ENCODE measurements at regions not wholly inside any gene's neighbourhood (a gene's known extent, or its start where the extent isn't known, plus 50 kb on each side); places are given as distances from the start of the nearest gene placed in this dataset.

DNA sequence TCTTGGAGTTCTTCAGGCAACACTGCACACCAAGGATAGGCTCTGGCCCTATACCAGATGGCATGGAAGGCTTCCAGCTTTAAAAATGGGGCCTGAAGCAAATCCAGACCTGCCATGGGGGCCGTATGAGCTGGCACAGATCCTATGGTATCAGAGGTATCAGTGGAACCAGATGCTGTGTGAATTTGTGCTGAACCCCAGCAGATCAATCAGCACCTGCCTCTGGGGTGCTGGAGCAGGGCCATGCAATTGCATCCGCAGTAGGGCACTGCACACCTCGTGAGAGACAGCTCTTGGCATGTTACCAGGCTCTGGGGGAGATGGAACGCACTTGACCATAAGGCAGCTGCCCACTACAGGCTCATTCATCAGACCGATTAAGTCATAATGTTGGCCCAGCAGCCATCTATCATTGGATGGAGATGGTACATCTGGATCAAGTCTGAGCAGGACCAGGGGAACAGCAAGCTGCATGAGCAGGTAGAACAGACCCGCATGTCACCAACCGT, 221.5 kb downstream of the MYLK4 start:
- POLR2A ChIA-PET: no interaction called here
- intact Hi-C loops (cut with micrococcal nuclease; ENCODE audit: unreplicated experiment): no loop called here

DNA sequence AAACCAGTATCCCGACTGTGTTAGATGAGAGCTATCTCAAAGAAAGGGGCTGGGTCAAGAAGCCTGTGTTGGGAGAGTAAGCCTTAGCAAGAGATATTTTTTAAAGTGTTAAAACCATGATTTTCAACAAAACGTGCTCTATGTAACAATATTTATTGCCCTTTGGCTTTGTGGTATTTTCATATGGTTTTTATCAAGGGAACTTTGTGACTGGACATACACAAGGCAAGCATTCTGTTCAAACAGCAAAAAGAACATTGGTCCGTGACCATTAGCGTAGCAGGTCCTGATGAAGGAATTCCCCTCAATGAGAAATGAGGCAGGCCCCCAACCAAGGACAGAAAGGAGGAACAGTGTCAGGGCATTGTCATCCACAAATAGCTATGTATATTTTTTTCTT, 222.6 kb downstream of the MYLK4 start:
- ATAC-seq (no peak), DNase-seq (ENCODE audit: low read depth, low spot score) (no peak)
- TF ChIP-seq TCF7L2 (IDR thresholded peaks at IDR 0.05; ENCODE audit: low read depth, low read length) (no peak), POLR2AphosphoS5 (IDR thresholded peaks at IDR 0.05; ENCODE audit: low read depth, low read length) (no peak), SIN3A (IDR thresholded peaks at IDR 0.05; ENCODE audit: borderline replicate concordance, insufficient read depth, low read depth, low read length) (no peak)
- TF ChIP-seq, protein P1, sequence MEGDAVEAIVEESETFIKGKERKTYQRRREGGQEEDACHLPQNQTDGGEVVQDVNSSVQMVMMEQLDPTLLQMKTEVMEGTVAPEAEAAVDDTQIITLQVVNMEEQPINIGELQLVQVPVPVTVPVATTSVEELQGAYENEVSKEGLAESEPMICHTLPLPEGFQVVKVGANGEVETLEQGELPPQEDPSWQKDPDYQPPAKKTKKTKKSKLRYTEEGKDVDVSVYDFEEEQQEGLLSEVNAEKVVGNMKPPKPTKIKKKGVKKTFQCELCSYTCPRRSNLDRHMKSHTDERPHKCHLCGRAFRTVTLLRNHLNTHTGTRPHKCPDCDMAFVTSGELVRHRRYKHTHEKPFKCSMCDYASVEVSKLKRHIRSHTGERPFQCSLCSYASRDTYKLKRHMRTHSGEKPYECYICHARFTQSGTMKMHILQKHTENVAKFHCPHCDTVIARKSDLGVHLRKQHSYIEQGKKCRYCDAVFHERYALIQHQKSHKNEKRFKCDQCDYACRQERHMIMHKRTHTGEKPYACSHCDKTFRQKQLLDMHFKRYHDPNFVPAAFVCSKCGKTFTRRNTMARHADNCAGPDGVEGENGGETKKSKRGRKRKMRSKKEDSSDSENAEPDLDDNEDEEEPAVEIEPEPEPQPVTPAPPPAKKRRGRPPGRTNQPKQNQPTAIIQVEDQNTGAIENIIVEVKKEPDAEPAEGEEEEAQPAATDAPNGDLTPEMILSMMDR (IDR thresholded peaks at IDR 0.05): no peak
- TF ChIP-seq, protein P2, sequence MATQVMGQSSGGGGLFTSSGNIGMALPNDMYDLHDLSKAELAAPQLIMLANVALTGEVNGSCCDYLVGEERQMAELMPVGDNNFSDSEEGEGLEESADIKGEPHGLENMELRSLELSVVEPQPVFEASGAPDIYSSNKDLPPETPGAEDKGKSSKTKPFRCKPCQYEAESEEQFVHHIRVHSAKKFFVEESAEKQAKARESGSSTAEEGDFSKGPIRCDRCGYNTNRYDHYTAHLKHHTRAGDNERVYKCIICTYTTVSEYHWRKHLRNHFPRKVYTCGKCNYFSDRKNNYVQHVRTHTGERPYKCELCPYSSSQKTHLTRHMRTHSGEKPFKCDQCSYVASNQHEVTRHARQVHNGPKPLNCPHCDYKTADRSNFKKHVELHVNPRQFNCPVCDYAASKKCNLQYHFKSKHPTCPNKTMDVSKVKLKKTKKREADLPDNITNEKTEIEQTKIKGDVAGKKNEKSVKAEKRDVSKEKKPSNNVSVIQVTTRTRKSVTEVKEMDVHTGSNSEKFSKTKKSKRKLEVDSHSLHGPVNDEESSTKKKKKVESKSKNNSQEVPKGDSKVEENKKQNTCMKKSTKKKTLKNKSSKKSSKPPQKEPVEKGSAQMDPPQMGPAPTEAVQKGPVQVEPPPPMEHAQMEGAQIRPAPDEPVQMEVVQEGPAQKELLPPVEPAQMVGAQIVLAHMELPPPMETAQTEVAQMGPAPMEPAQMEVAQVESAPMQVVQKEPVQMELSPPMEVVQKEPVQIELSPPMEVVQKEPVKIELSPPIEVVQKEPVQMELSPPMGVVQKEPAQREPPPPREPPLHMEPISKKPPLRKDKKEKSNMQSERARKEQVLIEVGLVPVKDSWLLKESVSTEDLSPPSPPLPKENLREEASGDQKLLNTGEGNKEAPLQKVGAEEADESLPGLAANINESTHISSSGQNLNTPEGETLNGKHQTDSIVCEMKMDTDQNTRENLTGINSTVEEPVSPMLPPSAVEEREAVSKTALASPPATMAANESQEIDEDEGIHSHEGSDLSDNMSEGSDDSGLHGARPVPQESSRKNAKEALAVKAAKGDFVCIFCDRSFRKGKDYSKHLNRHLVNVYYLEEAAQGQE (IDR thresholded peaks at IDR 0.05; ENCODE audit: insufficient read depth in 1 of 2, low read depth in 2 of 2, low read length in 1 of 2): no peak
- Histone ChIP-seq H3K27me3 (ENCODE audit: control insufficient read depth, insufficient read depth, low read length) (no peaks in the 10 kb centered on the region), H3K4me3 (ENCODE audit: low read depth in 2 of 2, low read length in 2 of 2) (no peak overlapping the region), H3K27ac (ENCODE audit: low read length) (no peak overlapping the region), H3K36me3 (ENCODE audit: control insufficient read depth, insufficient read depth, low read length) (no peaks in the 10 kb centered on the region), H3K9me3 (ENCODE audit: control insufficient read depth, insufficient read depth, low read depth, low read length) (no peaks in the 10 kb centered on the region), H3K4me1 (ENCODE audit: control insufficient read depth, insufficient read depth, low read length) (no peaks in the 10 kb centered on the region)
- no TSS peak for BruUV-seq (replicated peaks)
- in situ Hi-C loops (cut with HindIII; ENCODE audit: low pct_unique_long_range_greater_than_20kb, low sequenced_read_pairs) (no loop called here), intact Hi-C loops (cut with micrococcal nuclease; ENCODE audit: unreplicated experiment) (no loop called here)
- ChIA-PET POLR2A (no interaction called here), CTCF (no interaction called here)

More for the DNA sequence above, 221.5 kb downstream of the MYLK4 start:
- Histone ChIP-seq H3K36me3 (ENCODE audit: control insufficient read depth, insufficient read depth, low read length) (no peaks in the 10 kb centered on the region), H3K4me3 (ENCODE audit: low read depth in 2 of 2, low read length in 2 of 2) (no peak overlapping the region), H3K27ac (ENCODE audit: low read length) (no peak overlapping the region), H3K27me3 (ENCODE audit: control insufficient read depth, insufficient read depth, low read length) (no peaks in the 10 kb centered on the region), H3K4me1 (ENCODE audit: control insufficient read depth, insufficient read depth, low read length) (no peaks in the 10 kb centered on the region), H3K9me3 (ENCODE audit: control insufficient read depth, insufficient read depth, low read depth, low read length) (no peaks in the 10 kb centered on the region)
- DNase-seq (ENCODE audit: low read depth, low spot score): no peak
- no peak for ATAC-seq
- TF ChIP-seq POLR2AphosphoS5 (IDR thresholded peaks at IDR 0.05; ENCODE audit: low read depth, low read length) (no peak), TCF7L2 (IDR thresholded peaks at IDR 0.05; ENCODE audit: low read depth, low read length) (no peak), SIN3A (IDR thresholded peaks at IDR 0.05; ENCODE audit: borderline replicate concordance, insufficient read depth, low read depth, low read length) (no peak)
- TF ChIP-seq, protein P1 (IDR thresholded peaks at IDR 0.05): no peak
- TF ChIP-seq, protein P2 (IDR thresholded peaks at IDR 0.05; ENCODE audit: insufficient read depth in 1 of 2, low read depth in 2 of 2, low read length in 1 of 2): no peak
- BruUV-seq (replicated peaks): no TSS peak
- CTCF ChIA-PET: no interaction called here
- in situ Hi-C loops (cut with HindIII; ENCODE audit: low pct_unique_long_range_greater_than_20kb, low sequenced_read_pairs): no loop called here

All from Panc1 (cell line).